DOHH2 (cell line): ENCODE measurements at regions not wholly inside any gene's neighbourhood (a gene's known extent, or its start where the extent isn't known, plus 50 kb on each side); places are given as distances from the start of the nearest gene placed in this dataset.

Source experiments
- H3F3A ChIP-seq: fragments of 200-600 bp; sonication (generic), shearing (Covaris generic); 2 replicates; pipeline ENCODE4 v1.6.0; 2016; ENCODE audit warnings: antibody characterized with exemption, mild to moderate bottlenecking; ENCODE audit not compliant: control insufficient read depth, insufficient read depth
- H3K27ac ChIP-seq: fragments of 200-600 bp; sonication (generic); 2 replicates; pipeline ENCODE4 v1.5.1; 2014; ENCODE audit warnings: low read depth, mild to moderate bottlenecking, low read length, moderate library complexity
- H3K27me3 ChIP-seq: fragments of 200-600 bp; sonication (generic); 2 replicates; pipeline ENCODE4 v1.6.1; 2014; ENCODE audit warnings: mild to moderate bottlenecking, low read length, mixed read lengths; ENCODE audit not compliant: control insufficient read depth
- H3K36me3 ChIP-seq: fragments of 200-600 bp; sonication (generic); 2 replicates; pipeline ENCODE4 v1.6.1; 2014; ENCODE audit warnings: mild to moderate bottlenecking, low read length, moderate library complexity, mixed read lengths; ENCODE audit not compliant: control insufficient read depth
- H3K4me1 ChIP-seq: fragments of 200-600 bp; sonication (generic); 2 replicates; pipeline ENCODE4 v1.6.1; 2014; ENCODE audit warnings: mild to moderate bottlenecking, low read length, mixed read lengths; ENCODE audit not compliant: control insufficient read depth
- H3K4me2 ChIP-seq: fragments of 200-600 bp; sonication (generic); 2 replicates; pipeline ENCODE4 v1.6.0; 2014; ENCODE audit warnings: mild to moderate bottlenecking, low read length, moderate library complexity
- H3K4me3 ChIP-seq: fragments of 200-600 bp; sonication (generic); 2 replicates; pipeline ENCODE4 v1.5.1; 2014; ENCODE audit warnings: mild to moderate bottlenecking, low read length, mixed read lengths
- H3K79me2 ChIP-seq: fragments of 200-600 bp; sonication (generic); 2 replicates; pipeline ENCODE4 v1.6.1; 2014; ENCODE audit warnings: mild to moderate bottlenecking, low read length, mixed read lengths; ENCODE audit not compliant: control insufficient read depth
- H3K9me2 ChIP-seq: fragments of 200-600 bp; sonication (generic); replicated peaks from 2 replicates; pipeline ENCODE4 v1.6.1; 2014; ENCODE audit warnings: mild to moderate bottlenecking, low read length, mixed read lengths; ENCODE audit not compliant: control insufficient read depth
- H3K9me3 ChIP-seq: fragments of 200-600 bp; sonication (generic); 2 replicates; pipeline ENCODE4 v1.6.1; 2014; ENCODE audit warnings: antibody characterized with exemption, low read length, mixed read lengths; ENCODE audit not compliant: control insufficient read depth, insufficient read depth
- H4K20me1 ChIP-seq: fragments of 200-600 bp; sonication (generic); 2 replicates; pipeline ENCODE4 v1.6.0; 2014; ENCODE audit warnings: low read depth, mild to moderate bottlenecking, antibody characterized with exemption, low read length, moderate library complexity; ENCODE audit not compliant: control insufficient read depth, insufficient read depth
- CTCF ChIP-seq: fragments of 200-600 bp; sonication (generic); IDR thresholded peaks from one replicate; pipeline ENCODE4 v1.5.1; 2014; ENCODE audit warnings: antibody characterized with exemption, mild to moderate bottlenecking, low read depth, low read length; ENCODE audit not compliant: poor library complexity, severe bottlenecking
- EZH2phosphoT487 ChIP-seq: fragments of 200-600 bp; sonication (generic); IDR thresholded peaks from 2 replicates; pipeline ENCODE4 v1.6.1; 2017; ENCODE audit warnings: borderline replicate concordance, mild to moderate bottlenecking, antibody characterized with exemption, low read length, moderate library complexity, mixed read lengths

GRCh38 chr10:78813526-78813925 is 255.2 kb upstream of the ZMIZ1 start:
- H3K27ac ChIP-seq: no peak overlapping the region
- no peaks in the 10 kb centered on the region for H3K9me3 ChIP-seq
- H3K4me2 ChIP-seq: no peak overlapping the region
- peaks cover 23% of the 10 kb centered on the region for H3K27me3 ChIP-seq
- H3K36me3 ChIP-seq: no peaks in the 10 kb centered on the region
- no peak overlapping the region for H3K4me3 ChIP-seq
- no peaks in the 10 kb centered on the region for H4K20me1 ChIP-seq
- H3K79me2 ChIP-seq: no peaks in the 10 kb centered on the region
- H3K4me1 ChIP-seq: no peaks in the 10 kb centered on the region
- H3F3A ChIP-seq: no peaks in the 10 kb centered on the region
- no peak for TF ChIP-seq CTCF
- TF ChIP-seq EZH2phosphoT487: no peak
- no peaks in the 10 kb centered on the region for H3K9me2 ChIP-seq

GRCh38 chr10:78813998-78814399 is 254.8 kb upstream of the ZMIZ1 start:
- no peak overlapping the region for H3K4me2 ChIP-seq
- TF ChIP-seq CTCF: no peak
- no peak for TF ChIP-seq EZH2phosphoT487
- H3K79me2 ChIP-seq: no peaks in the 10 kb centered on the region
- no peak overlapping the region for H3K4me3 ChIP-seq
- no peaks in the 10 kb centered on the region for H3F3A ChIP-seq
- no peaks in the 10 kb centered on the region for H3K9me2 ChIP-seq
- H3K9me3 ChIP-seq: no peaks in the 10 kb centered on the region
- no peaks in the 10 kb centered on the region for H4K20me1 ChIP-seq
- H3K36me3 ChIP-seq: no peaks in the 10 kb centered on the region
- no peaks in the 10 kb centered on the region for H3K4me1 ChIP-seq
- no peak overlapping the region for H3K27ac ChIP-seq
- peaks cover 23% of the 10 kb centered on the region for H3K27me3 ChIP-seq

GRCh38 chr10:78814407-78814806 is 254.4 kb upstream of the ZMIZ1 start:
- Histone ChIP-seq H3K4me3 (no peak overlapping the region), H3K4me2 (no peak overlapping the region), H3K9me2 (no peaks in the 10 kb centered on the region), H3K9me3 (no peaks in the 10 kb centered on the region), H3K27ac (no peak overlapping the region), H3K4me1 (no peaks in the 10 kb centered on the region), H3K27me3 (peaks cover 23% of the 10 kb centered on the region), H4K20me1 (no peaks in the 10 kb centered on the region), H3K79me2 (no peaks in the 10 kb centered on the region), H3K36me3 (no peaks in the 10 kb centered on the region), H3F3A (no peaks in the 10 kb centered on the region)
- TF ChIP-seq EZH2phosphoT487: no peak
- TF ChIP-seq CTCF: no peak
